Activated CD4-positive, alpha-beta T cell treated with anti-CD3 and anti-CD28 coated beads for 48 hours (primary cell): ENCODE measurements at regions not wholly inside any gene's neighbourhood (a gene's known extent, or its start where the extent isn't known, plus 50 kb on each side); places are given as distances from the start of the nearest gene placed in this dataset.

Source experiments
- DNase-seq: peaks from one replicate; pipeline ENCODE4 v3.0.0-alpha.2; 2020

DNA sequence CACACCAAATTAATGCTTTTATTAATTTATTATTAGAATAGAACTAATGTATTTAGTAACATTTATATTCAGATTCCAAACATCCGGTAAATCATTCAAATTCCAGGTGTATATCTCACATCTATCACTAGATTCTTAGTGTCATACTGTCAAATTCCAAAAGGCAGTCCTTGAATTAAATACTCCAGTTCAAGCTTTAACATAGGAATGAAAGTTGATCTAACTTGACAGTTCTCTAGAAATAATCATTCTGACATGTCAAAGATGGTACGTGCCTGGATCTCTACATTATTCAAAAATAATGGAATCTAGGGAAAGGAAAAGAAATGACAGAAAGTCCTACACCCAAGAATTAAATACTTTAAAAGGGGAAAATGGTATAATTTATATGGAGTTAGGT, 1161.5 kb downstream of the PCDH9 start:
- no peak for DNase-seq

GRCh38 chr13:66048888-66049287, 1181.2 kb downstream of the PCDH9 start:
- no peak for DNase-seq

GRCh38 chr13:66040506-66040905, 1189.6 kb downstream of the PCDH9 start:
- no peak for DNase-seq

DNA sequence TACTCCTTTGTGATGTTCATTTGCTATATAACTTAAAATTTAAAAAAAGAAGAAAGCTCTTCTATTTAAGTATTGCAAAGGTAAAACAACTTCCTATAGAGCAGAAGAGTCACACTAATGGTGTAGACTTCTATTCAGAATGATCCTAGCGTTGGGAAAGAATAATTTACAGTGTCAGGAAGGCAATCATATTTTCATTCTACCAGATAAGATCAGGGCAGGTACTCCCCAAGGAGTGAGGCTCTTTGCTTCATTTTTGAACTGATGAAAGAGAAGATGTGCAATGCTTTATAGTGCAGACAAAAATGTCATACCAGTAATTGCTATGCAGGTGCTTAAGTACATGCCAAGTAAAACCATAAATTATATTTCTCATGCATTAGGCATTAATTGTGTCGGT, 1193.0 kb downstream of the PCDH9 start:
- no peak for DNase-seq

DNA sequence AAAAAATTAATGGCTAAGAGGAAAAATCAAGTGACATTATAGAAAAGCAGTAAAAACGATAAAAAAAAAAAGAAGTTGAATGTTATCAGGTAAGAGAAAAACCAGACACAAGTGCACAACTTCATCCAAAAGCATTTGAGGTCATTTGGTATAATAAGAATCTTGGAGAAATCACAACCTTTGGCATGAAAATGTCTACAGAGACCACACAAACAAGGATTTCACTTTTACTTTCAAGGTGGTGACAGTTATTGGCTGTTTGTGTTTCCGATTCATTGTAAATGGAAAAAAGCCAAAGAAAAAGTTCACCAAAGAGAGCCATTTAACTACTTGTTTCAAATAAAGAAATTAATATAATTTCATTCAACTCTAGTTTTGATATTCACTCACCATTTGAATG, 1193.5 kb downstream of the PCDH9 start:
- no peak for DNase-seq

DNA sequence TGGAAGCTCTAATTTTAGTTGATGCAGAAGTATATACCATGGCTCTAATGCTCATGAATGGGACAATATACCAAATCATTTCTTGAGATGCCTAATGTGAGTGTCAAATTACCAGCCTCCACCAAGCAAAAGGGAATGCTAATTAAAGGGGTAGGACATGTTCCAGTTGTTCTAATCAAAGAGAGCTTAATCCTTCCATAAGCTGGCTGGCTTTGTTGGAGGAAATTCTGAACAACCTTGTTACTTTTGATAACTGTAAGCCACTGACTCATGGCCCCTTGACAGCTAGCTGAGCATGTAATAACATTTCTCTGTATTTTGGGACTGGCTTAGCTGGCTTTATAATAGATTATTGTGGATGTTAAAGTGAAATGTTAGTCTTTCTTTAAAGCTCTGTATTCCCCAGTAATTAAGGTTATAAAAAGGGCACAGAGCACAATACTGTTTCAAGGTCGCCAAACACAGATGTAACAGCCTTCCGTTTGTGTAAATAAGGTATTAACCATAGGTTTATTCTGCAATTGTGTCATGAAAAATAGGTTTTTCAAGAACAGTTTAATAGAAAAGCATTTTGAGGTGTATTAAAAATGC, 1194.0 kb downstream of the PCDH9 start:
- DNase-seq = no peak

DNA sequence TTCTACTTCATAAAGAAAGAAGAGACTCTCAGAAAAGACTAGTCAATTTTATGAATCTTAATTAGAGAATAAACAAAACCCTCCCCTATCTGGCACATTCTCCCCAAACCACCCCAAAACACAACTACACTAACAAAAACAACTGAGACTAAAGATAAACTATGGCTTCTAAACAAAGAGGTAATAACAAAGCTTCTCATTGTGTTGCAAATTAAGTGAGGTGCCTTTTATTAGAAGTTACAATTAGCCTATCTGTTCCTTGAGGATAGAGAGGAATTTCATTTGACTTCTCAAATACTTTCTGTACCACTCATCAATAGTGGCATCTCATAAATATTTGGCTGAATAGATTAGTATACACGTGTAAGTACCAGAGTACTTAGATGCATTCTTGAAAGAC, 1196.2 kb downstream of the PCDH9 start:
- no peak for DNase-seq

DNA sequence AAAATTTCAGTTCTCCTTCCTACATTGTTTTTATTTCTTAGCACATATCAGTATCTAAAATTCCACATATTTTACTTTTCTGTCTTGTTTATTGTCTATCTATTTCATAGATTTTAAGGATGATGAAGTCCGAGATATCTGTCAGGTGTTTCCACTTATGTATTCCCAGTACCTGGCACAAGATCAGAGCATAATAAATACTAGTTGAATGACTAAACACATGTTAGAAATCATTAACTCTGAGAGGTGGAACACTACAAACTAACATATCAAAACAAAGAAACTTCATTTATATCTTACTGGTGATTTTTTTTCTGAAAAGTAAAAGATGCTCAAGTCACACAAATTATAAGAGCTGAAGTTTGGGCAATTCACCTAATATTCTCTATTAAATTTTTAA, 1208.3 kb downstream of the PCDH9 start:
- DNase-seq = no peak

GRCh38 chr13:66014771-66015170, 1215.4 kb downstream of the PCDH9 start:
- no peak for DNase-seq

DNA sequence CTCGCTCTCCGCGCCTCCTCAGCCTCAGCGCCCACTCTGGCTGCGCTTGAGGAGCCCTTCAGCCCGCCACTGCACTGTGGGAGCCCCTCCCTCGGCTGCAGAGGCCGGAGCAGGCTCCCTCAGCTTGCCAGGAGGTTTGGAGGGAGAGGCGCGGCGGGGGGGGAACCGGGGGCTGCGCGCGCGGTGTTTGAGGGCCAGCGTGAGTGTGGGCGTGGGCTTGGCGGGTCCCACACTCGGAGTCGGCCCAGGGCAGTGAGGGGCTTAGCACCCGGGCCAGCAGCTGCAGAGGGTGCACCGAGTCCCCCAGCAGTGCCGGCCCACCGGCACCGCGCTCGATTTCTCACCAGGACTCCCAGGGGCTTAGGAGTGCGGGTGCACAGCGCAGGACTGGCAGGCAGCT, 1220.9 kb downstream of the PCDH9 start:
- DNase-seq = no peak

GRCh38 chr13:66003558-66003957, 1226.6 kb downstream of the PCDH9 start:
- DNase-seq = no peak

DNA sequence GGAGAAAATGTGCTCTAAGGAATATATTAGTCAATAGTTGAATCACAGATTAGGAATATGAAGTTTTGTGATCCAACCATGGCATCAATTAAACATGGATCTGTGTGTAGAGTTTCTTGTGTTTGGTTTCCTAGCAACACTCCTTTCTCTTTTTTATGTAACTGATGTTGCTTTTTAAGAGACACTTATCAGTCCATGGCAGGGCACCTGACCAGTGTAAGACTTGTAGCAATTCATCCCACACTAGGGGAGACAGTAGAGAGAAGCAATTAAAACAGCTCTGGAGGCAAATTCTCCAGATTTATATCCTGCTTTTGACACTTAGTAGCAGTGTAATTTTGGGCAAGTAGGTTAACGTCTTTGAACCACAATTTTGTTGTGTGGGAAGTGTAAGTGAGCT, 1229.0 kb downstream of the PCDH9 start:
- DNase-seq = no peak

DNA sequence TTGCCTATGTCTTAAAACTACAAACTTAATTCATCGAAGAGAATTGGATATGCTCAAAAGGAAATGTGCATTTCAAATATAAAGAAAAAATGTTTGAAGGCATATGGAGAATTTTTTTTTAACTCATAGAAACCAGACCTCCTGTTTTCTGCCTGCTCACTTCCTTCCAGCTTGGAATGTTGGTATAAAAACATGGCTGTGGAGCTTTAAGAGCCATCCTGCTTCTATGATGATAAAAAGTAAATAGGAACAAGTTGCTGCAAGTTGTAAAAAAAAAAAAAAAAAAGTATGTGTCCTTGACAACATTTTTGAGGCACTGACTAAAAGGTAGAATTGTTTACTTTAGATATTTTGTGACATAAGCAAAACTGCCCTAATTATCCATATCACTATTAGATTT, 1230.7 kb downstream of the PCDH9 start:
- no peak for DNase-seq

DNA sequence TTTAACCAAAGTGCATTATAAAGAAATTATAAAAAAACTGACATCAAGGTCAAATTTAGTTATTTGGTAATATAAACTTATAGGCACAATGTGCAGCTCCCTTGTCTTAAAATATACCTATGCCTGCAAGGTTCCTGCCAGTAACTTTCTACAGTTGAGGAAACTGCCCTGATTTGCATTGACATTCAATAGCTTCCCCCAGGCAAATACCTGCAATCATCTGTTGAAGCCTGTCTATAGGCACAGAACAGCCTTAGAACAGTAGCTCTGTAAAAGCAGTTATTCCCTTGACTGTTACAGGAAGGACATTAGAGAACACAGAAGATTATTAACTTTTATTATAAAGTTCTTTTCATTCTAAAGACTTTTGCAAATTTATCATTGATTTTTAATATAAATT, 1239.5 kb downstream of the PCDH9 start:
- no peak for DNase-seq

- DNase-seq = no peak
Measured at GRCh38 chr13:65985612-65986011, 1244.5 kb downstream of the PCDH9 start.

DNA sequence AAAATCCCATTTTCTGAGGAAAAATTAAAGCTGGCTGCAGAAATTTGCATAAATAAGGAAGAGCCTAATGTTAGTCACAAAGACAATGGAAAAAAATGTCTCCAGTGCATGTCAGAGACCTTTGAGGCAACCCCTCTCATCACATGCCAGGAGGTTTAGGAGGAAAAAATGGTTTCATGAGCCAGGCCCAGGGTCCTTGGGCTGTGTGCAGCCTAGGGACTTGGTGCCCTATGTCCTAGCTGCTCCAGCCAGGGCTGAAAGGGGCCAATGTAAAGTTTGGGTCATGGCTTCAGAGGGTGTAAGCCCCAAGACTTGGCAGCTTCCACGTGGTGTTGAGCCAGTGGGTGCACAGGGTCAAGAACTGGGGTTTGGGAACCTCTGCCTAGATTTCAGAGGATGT, 1252.6 kb downstream of the PCDH9 start:
- DNase-seq = no peak

DNA sequence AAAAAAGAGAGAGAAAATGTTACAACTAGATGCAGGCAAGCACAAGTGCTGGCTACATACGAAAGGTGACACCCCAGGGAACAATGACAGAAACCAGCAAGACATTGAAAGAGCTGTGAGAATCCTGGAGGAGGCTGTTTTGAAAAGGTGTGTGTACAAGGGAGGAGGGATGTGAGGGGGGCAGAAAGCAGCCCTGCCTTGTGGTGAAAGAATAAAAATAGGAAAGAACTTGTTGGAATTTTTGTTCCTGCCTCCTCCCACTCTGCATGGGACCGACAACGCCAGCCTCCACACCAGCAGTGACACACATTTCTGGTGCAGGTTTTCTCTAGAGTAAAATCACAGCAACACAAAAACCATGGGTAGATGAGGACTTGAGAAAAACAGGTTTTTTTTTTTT, 1258.6 kb downstream of the PCDH9 start:
- DNase-seq = no peak

DNA sequence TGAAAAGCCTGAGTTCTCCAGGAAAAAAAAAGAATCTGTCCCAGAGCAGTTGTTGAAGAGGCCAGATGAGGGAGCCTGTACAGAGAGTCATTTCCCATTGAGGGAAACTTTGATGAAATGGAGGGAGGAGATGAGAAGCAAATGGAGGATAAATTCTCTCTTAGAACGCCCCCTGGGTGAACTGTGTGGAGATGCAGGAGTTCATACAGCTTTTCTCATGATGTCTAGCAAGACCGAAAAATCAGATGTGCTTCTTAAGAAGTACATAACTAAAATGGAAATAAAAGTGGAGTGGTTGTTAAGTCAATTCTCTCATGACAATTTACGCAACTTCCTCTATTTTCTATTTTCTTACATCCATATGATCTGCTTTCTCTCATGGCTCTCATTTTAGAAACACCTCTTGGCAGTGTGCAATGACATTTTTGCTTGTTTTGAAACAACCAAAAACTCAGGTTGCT, 1263.1 kb downstream of the PCDH9 start:
- DNase-seq = no peak

- DNase-seq = no peak
Measured at GRCh38 chr13:65965501-65965900, 1264.6 kb downstream of the PCDH9 start.

DNA sequence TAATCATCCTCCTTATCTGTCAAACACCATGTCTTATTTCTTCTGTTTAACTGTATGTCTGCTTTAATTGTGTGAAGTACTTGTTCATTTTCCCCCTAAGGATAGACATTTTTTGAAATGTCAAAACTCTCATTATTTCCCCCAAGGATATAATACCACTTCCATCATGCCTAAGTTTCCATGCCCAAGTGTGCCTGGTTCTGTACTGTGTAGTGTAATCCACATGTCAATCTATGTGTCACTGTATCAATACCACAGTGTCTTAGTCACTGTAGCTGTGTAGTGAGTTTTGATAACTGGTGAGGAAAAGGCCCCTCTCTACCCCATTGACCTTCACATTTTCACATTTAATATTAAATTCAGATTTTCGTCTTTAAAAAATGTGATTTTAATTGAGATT, 1265.5 kb downstream of the PCDH9 start:
- no peak for DNase-seq

- no peak for DNase-seq
Measured at GRCh38 chr13:65959305-65959704, 1270.8 kb downstream of the PCDH9 start.

GRCh38 chr13:65946387-65946786, 1283.7 kb downstream of the PCDH9 start:
- no peak for DNase-seq

- DNase-seq = no peak
Measured at GRCh38 chr13:65943708-65944107, 1286.4 kb downstream of the PCDH9 start.

DNA sequence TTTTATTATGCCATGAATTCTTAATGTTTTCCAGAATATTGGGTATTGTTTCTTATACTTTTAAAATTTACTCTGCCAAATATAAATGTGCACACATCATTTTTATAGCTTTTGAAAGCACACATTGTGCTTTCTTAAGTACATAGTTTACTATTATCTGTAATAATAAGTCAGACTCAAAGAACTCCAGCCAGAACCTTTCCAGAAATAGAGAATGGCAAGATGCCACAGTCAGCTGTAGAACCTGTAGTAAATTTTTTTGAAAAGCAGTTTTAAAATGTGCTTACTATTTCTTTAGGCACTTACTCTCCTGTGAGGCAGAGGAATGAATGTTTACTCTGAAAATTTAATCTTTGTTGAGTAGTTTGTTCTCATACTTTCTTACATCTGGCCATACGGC, 1287.1 kb downstream of the PCDH9 start:
- DNase-seq = no peak

DNA sequence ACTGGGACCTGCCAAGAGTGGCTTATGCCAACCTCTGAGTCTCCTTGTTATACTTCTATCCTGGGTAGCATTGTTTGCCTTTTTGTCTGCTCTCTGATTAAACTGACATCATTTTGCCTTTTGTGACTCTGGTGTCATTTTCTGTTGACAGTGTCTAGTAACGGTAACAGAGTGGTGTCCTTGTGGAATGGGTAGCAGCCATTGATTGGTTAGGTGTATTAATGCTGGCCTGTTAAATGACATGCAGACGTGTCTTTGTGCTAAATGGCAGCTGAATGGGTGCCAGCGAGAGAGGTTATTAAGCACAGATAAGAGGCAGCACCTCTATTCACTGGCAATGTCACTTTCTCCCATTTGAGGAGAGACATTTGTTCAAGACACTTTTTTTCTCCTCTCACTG, 1289.4 kb downstream of the PCDH9 start:
- no peak for DNase-seq

GRCh38 chr13:65937251-65937650, 1292.9 kb downstream of the PCDH9 start:
- DNase-seq = no peak
